ENCODE measurements at regions not wholly inside any gene's neighbourhood (a gene's known extent, or its start where the extent isn't known, plus 50 kb on each side); places are given as distances from the start of the nearest gene placed in this dataset.

- H3K4me3 ChIP-seq, result no peak overlapping the region
Measured at GRCh38 chr3:13715167-13715954, 164.5 kb downstream of the WNT7A start.

GRCh38 chr3:13714251-13714916 lies 165.5 kb downstream of the FBLN2 start:
- H3K4me3 ChIP-seq, result no peak overlapping the region
- DNase-seq (ENCODE audit: low spot score), result peak; percentile 1
- no peaks in the 10 kb centered on the region for H3K27me3 ChIP-seq (replicated peaks; ENCODE audit: insufficient read depth)
- H3K4me1 ChIP-seq (replicated peaks), result no peaks in the 10 kb centered on the region
- intact Hi-C loops (cut with DNase I), result no loop called here
- 91% methylated on average over 7 of the region's 7 CpGs for whole genome bisulfite sequencing
- no peaks in the 10 kb centered on the region for H3K9me3 ChIP-seq
- no peak overlapping the region for H3K27ac ChIP-seq
- no peaks in the 10 kb centered on the region for H3K36me3 ChIP-seq
- TF ChIP-seq POLR2AphosphoS5 (IDR thresholded peaks at IDR 0.05), result no peak
- TF ChIP-seq POLR2A (IDR thresholded peaks at IDR 0.05), result no peak
- TF ChIP-seq, protein P1, sequence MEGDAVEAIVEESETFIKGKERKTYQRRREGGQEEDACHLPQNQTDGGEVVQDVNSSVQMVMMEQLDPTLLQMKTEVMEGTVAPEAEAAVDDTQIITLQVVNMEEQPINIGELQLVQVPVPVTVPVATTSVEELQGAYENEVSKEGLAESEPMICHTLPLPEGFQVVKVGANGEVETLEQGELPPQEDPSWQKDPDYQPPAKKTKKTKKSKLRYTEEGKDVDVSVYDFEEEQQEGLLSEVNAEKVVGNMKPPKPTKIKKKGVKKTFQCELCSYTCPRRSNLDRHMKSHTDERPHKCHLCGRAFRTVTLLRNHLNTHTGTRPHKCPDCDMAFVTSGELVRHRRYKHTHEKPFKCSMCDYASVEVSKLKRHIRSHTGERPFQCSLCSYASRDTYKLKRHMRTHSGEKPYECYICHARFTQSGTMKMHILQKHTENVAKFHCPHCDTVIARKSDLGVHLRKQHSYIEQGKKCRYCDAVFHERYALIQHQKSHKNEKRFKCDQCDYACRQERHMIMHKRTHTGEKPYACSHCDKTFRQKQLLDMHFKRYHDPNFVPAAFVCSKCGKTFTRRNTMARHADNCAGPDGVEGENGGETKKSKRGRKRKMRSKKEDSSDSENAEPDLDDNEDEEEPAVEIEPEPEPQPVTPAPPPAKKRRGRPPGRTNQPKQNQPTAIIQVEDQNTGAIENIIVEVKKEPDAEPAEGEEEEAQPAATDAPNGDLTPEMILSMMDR (IDR thresholded peaks at IDR 0.05), result no peak

More at GRCh38 chr3:13715167-13715954, 164.5 kb downstream of the WNT7A start:
- TF ChIP-seq, protein P1 (IDR thresholded peaks at IDR 0.05), result no peak
- H3K9me3 ChIP-seq, result no peaks in the 10 kb centered on the region
- no peak overlapping the region for H3K27ac ChIP-seq
- no peaks in the 10 kb centered on the region for H3K4me1 ChIP-seq (replicated peaks)
- intact Hi-C loops (cut with DNase I), result no loop called here
- no peaks in the 10 kb centered on the region for H3K27me3 ChIP-seq (replicated peaks; ENCODE audit: insufficient read depth)
- WGBS, result 88% methylated on average over 4 of the region's 4 CpGs
- no peaks in the 10 kb centered on the region for H3K36me3 ChIP-seq
- no peak for DNase-seq (ENCODE audit: low spot score)

GRCh38 chr3:13713396-13713795 lies 164.5 kb downstream of the FBLN2 start:
- peak; percentile 1 for DNase-seq (ENCODE audit: low spot score)
- 86% methylated on average over 4 of the region's 4 CpGs for WGBS
- TF ChIP-seq, protein P1 (IDR thresholded peaks at IDR 0.05), result no peak
- TF ChIP-seq POLR2AphosphoS5 (IDR thresholded peaks at IDR 0.05) (no peak), POLR2A (IDR thresholded peaks at IDR 0.05) (no peak)

DNA sequence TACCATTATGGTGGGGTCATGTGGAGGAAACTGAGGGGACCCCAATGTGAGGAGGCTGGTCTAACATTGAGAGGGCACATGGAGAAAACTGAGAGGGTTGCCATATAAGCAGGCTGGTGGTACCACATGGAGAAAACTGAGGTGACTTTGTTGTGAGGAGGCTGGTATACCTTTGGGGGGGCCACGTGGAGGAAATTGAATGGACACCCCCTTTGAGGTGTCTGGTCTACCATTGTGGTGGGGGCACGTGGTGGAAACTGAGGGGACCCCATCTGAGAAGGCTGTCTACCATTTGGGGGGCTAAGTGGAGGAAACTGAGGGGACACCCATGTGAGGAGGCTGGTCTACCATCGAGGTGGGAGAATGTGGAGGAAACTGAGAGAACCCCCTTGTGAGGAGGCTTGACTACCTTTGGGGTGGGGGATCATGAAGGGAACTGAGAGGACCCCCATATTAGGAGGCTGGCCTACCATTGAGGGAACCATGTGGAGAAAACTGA lies 163.8 kb downstream of the FBLN2 start:
- Histone ChIP-seq H3K4me3 (no peak overlapping the region), H3K4me1 (replicated peaks) (no peaks in the 10 kb centered on the region), H3K36me3 (no peaks in the 10 kb centered on the region), H3K27ac (no peak overlapping the region), H3K9me3 (no peaks in the 10 kb centered on the region), H3K27me3 (replicated peaks; ENCODE audit: insufficient read depth) (no peaks in the 10 kb centered on the region)
- DNase-seq (ENCODE audit: low spot score), result no peak
- 56% methylated on average over 3 of the region's 3 CpGs for WGBS
- intact Hi-C loops (cut with DNase I), result no loop called here
- no peak for TF ChIP-seq POLR2AphosphoS5 (IDR thresholded peaks at IDR 0.05)
- TF ChIP-seq, protein P1 (IDR thresholded peaks at IDR 0.05), result no peak
- no peak for TF ChIP-seq POLR2A (IDR thresholded peaks at IDR 0.05)

More at GRCh38 chr3:13713396-13713795, 164.5 kb downstream of the FBLN2 start:
- H3K27ac ChIP-seq, result no peak overlapping the region
- no peak overlapping the region for H3K4me3 ChIP-seq
- intact Hi-C loops (cut with DNase I), result no loop called here
- no peaks in the 10 kb centered on the region for H3K9me3 ChIP-seq
- H3K4me1 ChIP-seq (replicated peaks), result no peaks in the 10 kb centered on the region
- H3K27me3 ChIP-seq (replicated peaks; ENCODE audit: insufficient read depth), result no peaks in the 10 kb centered on the region
- no peaks in the 10 kb centered on the region for H3K36me3 ChIP-seq

All from prostate gland (tissue), 2 donors.